ENCODE measurements at regions not wholly inside any gene's neighbourhood (a gene's known extent, or its start where the extent isn't known, plus 50 kb on each side); places are given as distances from the start of the nearest gene placed in this dataset.

- H3K4me2 ChIP-seq (ENCODE audit: unreplicated experiment) = no peak overlapping the region
- WGBS, 2 experiments (ENCODE audit: low coverage in 1 of 2, low lambda C conversion rate in 2 of 2, missing lambda C conversion rate in 2 of 2) = 61 to 66% methylated on average over 1 of the region's 1 CpG
- H3K27ac ChIP-seq = no peak overlapping the region
- no peak for DNase-seq
- H3K9me2 ChIP-seq (ENCODE audit: insufficient read depth) = no peaks in the 10 kb centered on the region; the same call in 1 of the 2 replicates
- H3K27me3 ChIP-seq (replicated peaks; ENCODE audit: insufficient read depth) = no peaks in the 10 kb centered on the region
- no peaks in the 10 kb centered on the region for H3K36me3 ChIP-seq (ENCODE audit: low read depth)
- no peaks in the 10 kb centered on the region for H3K79me2 ChIP-seq (ENCODE audit: insufficient read depth)
- H3K4me1 ChIP-seq (ENCODE audit: insufficient read depth) = no peaks in the 10 kb centered on the region
- H3K4me3 ChIP-seq = no peak overlapping the region
- H4K20me1 ChIP-seq (ENCODE audit: insufficient read depth) = no peaks in the 10 kb centered on the region
- in situ Hi-C loops (cut with MboI) = no loop called here
- no peak overlapping the region for H3K9ac ChIP-seq
- H2AFZ ChIP-seq = no peak overlapping the region
- TF ChIP-seq EZH2 (IDR thresholded peaks at IDR 0.05; ENCODE audit: insufficient read depth, poor library complexity, severe bottlenecking) (no peak), EZH2phosphoT487 (IDR thresholded peaks at IDR 0.05; ENCODE audit: insufficient read depth, low read depth) (no peak)
- no peaks in the 10 kb centered on the region for H3F3A ChIP-seq (ENCODE audit: insufficient read depth)
- H3K9me3 ChIP-seq (ENCODE audit: low read depth) = no peaks in the 10 kb centered on the region
Measured at GRCh38 chr4:125497861-125498260, 183.1 kb downstream of the FAT4 start.

DNA sequence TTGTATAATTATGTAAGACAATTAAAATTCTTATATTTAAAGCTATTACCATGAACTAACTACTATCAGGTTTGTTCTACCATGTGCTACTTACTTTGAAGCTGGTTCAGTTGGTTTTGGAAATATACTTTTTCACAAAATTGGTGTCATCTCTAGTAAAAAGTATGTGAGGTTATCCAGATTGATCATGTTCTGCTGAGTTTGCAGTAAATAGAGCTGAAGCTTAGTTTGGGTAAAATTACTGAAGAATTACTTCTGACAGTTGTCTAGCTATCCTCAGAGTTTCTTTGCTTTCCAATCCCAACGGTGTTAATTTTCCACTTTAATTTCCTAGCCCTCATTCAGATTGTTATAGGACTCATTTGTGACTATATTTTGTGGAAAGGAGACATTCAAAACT lies 184.2 kb downstream of the FAT4 start:
- Histone ChIP-seq H3K4me3 (no peak overlapping the region), H3K27ac (no peak overlapping the region), H2AFZ (no peak overlapping the region), H3K9me3 (ENCODE audit: low read depth) (no peaks in the 10 kb centered on the region), H3K9me2 (ENCODE audit: insufficient read depth) (no peaks in the 10 kb centered on the region; the same call in 1 of the 2 replicates), H3K9ac (no peak overlapping the region), H3F3A (ENCODE audit: insufficient read depth) (no peaks in the 10 kb centered on the region), H3K4me1 (ENCODE audit: insufficient read depth) (no peaks in the 10 kb centered on the region), H3K79me2 (ENCODE audit: insufficient read depth) (no peaks in the 10 kb centered on the region), H4K20me1 (ENCODE audit: insufficient read depth) (no peaks in the 10 kb centered on the region), H3K36me3 (ENCODE audit: low read depth) (no peaks in the 10 kb centered on the region), H3K27me3 (replicated peaks; ENCODE audit: insufficient read depth) (no peaks in the 10 kb centered on the region), H3K4me2 (ENCODE audit: unreplicated experiment) (no peak overlapping the region)
- in situ Hi-C loops (cut with MboI) = no loop called here
- DNase-seq = no peak
- 50 to 62% methylated on average over 1 of the region's 1 CpG for WGBS, 2 experiments (ENCODE audit: low coverage in 1 of 2, low lambda C conversion rate in 2 of 2, missing lambda C conversion rate in 2 of 2)
- TF ChIP-seq EZH2phosphoT487 (IDR thresholded peaks at IDR 0.05; ENCODE audit: insufficient read depth, low read depth) = no peak
- TF ChIP-seq EZH2 (IDR thresholded peaks at IDR 0.05; ENCODE audit: insufficient read depth, poor library complexity, severe bottlenecking) = no peak

DNA sequence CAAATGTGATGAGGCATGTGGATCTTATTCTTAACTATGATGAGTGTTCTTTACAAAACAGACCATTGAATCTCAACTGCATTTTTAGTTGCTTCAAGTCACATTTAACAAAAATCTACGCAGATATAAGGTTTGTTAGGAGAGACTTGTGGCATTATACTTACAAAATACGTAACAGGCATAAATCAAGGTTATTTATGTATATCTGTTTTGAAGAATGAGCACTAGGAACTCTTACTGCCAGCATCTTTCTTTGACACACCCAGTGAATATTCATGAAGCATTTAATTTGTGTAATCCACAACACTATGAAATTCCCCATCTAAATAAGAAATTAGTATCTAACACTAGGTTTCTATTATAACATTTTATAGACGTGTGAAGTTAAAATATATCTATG lies 186.3 kb downstream of the FAT4 start:
- H3K9me2 ChIP-seq (ENCODE audit: insufficient read depth) = no peaks in the 10 kb centered on the region; the same call in 1 of the 2 replicates
- H3K79me2 ChIP-seq (ENCODE audit: insufficient read depth) = no peaks in the 10 kb centered on the region
- no peaks in the 10 kb centered on the region for H3K27me3 ChIP-seq (replicated peaks; ENCODE audit: insufficient read depth)
- in situ Hi-C loops (cut with MboI) = no loop called here
- no peaks in the 10 kb centered on the region for H3K36me3 ChIP-seq (ENCODE audit: low read depth)
- no peak overlapping the region for H2AFZ ChIP-seq
- DNase-seq = no peak
- H3K9me3 ChIP-seq (ENCODE audit: low read depth) = no peaks in the 10 kb centered on the region
- no peak for TF ChIP-seq EZH2 (IDR thresholded peaks at IDR 0.05; ENCODE audit: insufficient read depth, poor library complexity, severe bottlenecking)
- no peak for TF ChIP-seq EZH2phosphoT487 (IDR thresholded peaks at IDR 0.05; ENCODE audit: insufficient read depth, low read depth)
- H3K4me3 ChIP-seq = no peak overlapping the region
- H3K4me2 ChIP-seq (ENCODE audit: unreplicated experiment) = no peak overlapping the region
- no peaks in the 10 kb centered on the region for H3F3A ChIP-seq (ENCODE audit: insufficient read depth)
- H3K4me1 ChIP-seq (ENCODE audit: insufficient read depth) = no peaks in the 10 kb centered on the region
- no peaks in the 10 kb centered on the region for H4K20me1 ChIP-seq (ENCODE audit: insufficient read depth)
- no peak overlapping the region for H3K9ac ChIP-seq
- 83 to 85% methylated on average over 3 of the region's 3 CpGs for WGBS, 2 experiments (ENCODE audit: low coverage in 1 of 2, low lambda C conversion rate in 2 of 2, missing lambda C conversion rate in 2 of 2)
- no peak overlapping the region for H3K27ac ChIP-seq

GRCh38 chr4:125501568-125501967 lies 186.8 kb downstream of the FAT4 start:
- no peak overlapping the region for H3K4me3 ChIP-seq
- H4K20me1 ChIP-seq (ENCODE audit: insufficient read depth) = no peaks in the 10 kb centered on the region
- no peaks in the 10 kb centered on the region for H3F3A ChIP-seq (ENCODE audit: insufficient read depth)
- DNase-seq = no peak
- no peaks in the 10 kb centered on the region for H3K9me3 ChIP-seq (ENCODE audit: low read depth)
- no peak overlapping the region for H3K4me2 ChIP-seq (ENCODE audit: unreplicated experiment)
- H3K36me3 ChIP-seq (ENCODE audit: low read depth) = no peaks in the 10 kb centered on the region
- TF ChIP-seq EZH2 (IDR thresholded peaks at IDR 0.05; ENCODE audit: insufficient read depth, poor library complexity, severe bottlenecking) (no peak), EZH2phosphoT487 (IDR thresholded peaks at IDR 0.05; ENCODE audit: insufficient read depth, low read depth) (no peak)
- H2AFZ ChIP-seq = no peak overlapping the region
- H3K4me1 ChIP-seq (ENCODE audit: insufficient read depth) = no peaks in the 10 kb centered on the region
- H3K27ac ChIP-seq = no peak overlapping the region
- WGBS, 2 experiments (ENCODE audit: low coverage in 1 of 2, low lambda C conversion rate in 2 of 2, missing lambda C conversion rate in 2 of 2) = 75 to 76% methylated on average over 4 of the region's 4 CpGs
- in situ Hi-C loops (cut with MboI) = no loop called here
- no peak overlapping the region for H3K9ac ChIP-seq
- H3K27me3 ChIP-seq (replicated peaks; ENCODE audit: insufficient read depth) = no peaks in the 10 kb centered on the region
- H3K9me2 ChIP-seq (ENCODE audit: insufficient read depth) = no peaks in the 10 kb centered on the region; the same call in 1 of the 2 replicates
- H3K79me2 ChIP-seq (ENCODE audit: insufficient read depth) = no peaks in the 10 kb centered on the region

DNA sequence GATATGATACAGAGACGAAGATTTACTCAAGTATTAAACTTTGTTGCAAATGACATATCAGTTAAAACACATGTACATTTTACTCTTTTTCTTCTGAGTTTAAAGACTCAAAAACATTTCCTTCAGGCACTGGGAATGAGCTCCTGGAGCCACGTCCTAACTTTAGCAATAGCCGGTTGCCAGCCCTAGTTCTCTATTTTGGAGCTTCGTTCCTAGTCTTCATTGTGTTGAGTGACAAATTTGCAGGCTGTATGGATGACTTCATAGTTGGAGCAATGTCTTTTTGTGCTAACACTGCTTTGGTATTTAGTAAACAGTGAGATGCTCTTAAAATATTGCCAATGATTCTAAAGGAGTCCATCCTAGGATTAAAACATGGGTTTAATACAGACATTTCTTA lies 190.9 kb downstream of the FAT4 start:
- TF ChIP-seq EZH2phosphoT487 (IDR thresholded peaks at IDR 0.05; ENCODE audit: insufficient read depth, low read depth) (no peak), EZH2 (IDR thresholded peaks at IDR 0.05; ENCODE audit: insufficient read depth, poor library complexity, severe bottlenecking) (no peak)
- no peaks in the 10 kb centered on the region for H3K9me3 ChIP-seq (ENCODE audit: low read depth)
- WGBS, 2 experiments (ENCODE audit: low coverage in 1 of 2, low lambda C conversion rate in 2 of 2, missing lambda C conversion rate in 2 of 2) = 16 to 18% methylated on average over 4 of the region's 4 CpGs
- H3F3A ChIP-seq (ENCODE audit: insufficient read depth) = no peaks in the 10 kb centered on the region
- H3K27ac ChIP-seq = no peak overlapping the region
- no peaks in the 10 kb centered on the region for H3K36me3 ChIP-seq (ENCODE audit: low read depth)
- no peak overlapping the region for H3K4me3 ChIP-seq
- in situ Hi-C loops (cut with MboI) = no loop called here
- H3K79me2 ChIP-seq (ENCODE audit: insufficient read depth) = no peaks in the 10 kb centered on the region
- DNase-seq = peak; percentile 31
- no peak overlapping the region for H3K4me2 ChIP-seq (ENCODE audit: unreplicated experiment)
- H4K20me1 ChIP-seq (ENCODE audit: insufficient read depth) = no peaks in the 10 kb centered on the region
- H2AFZ ChIP-seq = 0 out of 2 replicates have a peak overlapping the region, but pooled peaks have one; percentile 50
- no peaks in the 10 kb centered on the region for H3K4me1 ChIP-seq (ENCODE audit: insufficient read depth)
- H3K9ac ChIP-seq = no peak overlapping the region
- H3K27me3 ChIP-seq (replicated peaks; ENCODE audit: insufficient read depth) = no peaks in the 10 kb centered on the region
- no peaks in the 10 kb centered on the region; the same call in 1 of the 2 replicates for H3K9me2 ChIP-seq (ENCODE audit: insufficient read depth)

Measured in GM23248 (cell line).